NCI-H187 (cell line): ENCODE measurements at regions not wholly inside any gene's neighbourhood (a gene's known extent, or its start where the extent isn't known, plus 50 kb on each side); places are given as distances from the start of the nearest gene placed in this dataset.
"Not testable (repeated sequence)": the region's sequence is repeated elsewhere in the genome, so short reads cannot be mapped to it uniquely, and the experiment has no call there.

ENCODE experiments used
- DNase-seq, 2 experiments: peaks; one replicate each; lab custom pipeline; 2025; lab: John Stamatoyannopoulos, UW

DNA sequence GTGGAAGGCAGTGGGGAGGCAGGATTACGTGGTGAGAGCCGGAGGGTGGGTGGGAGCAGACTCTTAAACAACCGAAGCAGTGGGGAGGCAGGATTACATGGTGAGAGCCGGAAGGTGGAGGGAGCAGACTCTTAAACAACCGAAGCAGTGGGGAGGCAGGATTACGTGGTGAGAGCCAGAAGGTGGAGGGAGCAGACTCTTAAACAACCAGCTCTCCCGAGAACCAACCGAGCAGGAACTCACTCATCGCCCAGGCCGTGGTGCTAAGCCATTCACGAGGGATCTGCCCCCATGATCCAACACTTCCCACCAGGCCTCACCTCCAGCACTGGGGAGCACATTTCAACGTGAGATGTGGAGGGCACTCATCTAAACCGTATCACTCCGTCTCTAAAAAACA lies 87.7 kb downstream of the RTP5 start:
- DNase-seq: no peak

DNA sequence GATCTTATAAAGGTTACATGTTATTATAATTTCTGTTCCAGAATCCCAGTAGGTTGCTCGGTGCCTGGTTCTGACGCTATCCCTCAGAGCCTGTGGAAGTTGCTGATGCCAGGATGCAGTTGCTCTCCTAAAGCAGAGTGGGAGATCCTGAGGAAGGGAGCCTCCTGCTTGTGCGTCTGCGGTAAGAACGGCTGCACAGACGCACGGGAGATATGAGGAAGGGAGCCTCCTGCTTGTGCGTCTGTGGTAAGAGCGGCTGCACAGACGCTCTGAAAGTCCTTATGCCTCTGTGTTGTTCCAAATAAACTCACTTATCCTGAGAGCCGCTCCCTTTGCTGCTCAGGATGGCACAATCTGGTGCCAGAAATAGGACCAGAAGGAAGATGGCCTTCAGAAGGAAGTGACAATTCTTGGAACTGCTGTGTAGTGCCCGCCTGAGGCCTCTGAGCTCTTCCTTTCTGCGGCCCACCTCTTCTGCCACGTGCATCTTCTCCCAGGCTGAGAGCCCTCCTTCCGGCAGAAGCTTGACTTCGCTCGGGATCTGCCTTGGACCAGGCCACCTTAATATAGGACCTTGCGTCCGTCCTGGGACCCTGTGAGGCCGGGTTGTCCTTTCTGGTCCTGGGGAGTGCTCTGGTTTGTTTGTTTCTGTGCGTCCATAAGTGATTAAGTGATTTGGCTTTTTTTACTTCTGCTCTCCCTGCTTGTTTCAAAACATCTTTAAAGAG lies 89.5 kb downstream of the RTP5 start:
- DNase-seq: no peak

DNA sequence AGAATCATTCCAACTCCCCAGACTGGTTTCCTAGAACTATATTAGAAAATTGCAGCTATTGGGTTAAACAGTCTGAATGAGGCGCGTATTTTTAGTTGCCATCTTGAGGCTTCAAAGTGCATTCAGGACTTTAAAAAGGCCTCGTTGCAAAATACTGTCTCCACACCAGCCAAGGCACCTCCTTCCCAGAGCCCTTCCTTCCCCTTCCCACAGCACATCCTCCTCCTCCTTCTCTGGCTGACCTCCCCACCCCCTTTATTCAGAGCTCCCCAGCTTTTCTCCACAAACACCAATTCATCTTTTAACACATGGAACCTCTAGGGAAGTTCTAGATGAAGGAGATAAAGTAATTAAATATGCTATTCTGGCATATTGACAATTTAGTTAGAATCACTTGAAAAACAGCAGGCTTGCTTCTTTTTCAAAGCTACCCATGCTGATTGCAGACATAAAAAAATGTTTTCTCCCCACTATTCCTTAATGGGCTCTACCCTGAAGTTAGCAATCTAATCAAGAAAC lies 90.3 kb downstream of the RTP5 start:
- no peak for DNase-seq

DNA sequence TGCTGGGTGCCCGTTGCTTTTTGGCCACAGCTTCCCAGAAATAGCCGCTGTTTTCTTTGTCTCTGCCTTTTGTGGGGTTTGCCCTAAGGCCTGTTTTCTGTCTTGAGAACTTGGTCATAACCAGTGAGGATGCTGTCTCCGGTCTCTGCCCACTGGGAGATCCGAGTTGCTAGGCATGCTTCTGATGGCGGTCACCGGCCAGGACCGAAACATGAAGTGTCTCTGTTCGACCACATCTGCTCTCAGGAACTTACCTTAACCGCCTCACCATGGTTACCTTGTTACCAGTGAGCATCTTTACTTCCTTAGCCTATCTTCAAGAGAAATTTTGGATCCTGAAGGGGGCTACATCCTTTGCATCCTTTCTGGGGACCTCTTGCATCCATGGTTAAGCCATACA lies 91.9 kb downstream of the RTP5 start:
- DNase-seq: no peak

DNA sequence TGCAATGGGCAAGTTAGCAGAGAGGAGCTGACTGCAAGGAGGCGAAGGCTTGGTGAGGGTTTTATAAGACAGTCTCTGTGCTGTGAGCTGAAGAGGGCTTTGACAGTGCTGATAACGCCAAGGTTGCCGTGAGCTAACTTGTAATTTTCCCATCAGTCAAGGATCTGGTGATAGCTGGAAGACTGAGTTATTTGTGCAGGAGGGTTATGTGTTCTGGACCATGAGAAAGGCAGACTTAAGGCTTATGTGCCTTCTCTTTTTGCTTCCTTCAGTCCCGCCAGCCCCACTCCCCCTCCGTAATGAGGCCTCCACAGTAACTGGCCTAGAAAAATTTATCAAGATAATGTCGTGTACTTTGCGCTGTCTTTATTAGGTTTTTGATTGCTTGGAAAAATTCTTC lies 94.6 kb downstream of the RTP5 start:
- no peak for DNase-seq

DNA sequence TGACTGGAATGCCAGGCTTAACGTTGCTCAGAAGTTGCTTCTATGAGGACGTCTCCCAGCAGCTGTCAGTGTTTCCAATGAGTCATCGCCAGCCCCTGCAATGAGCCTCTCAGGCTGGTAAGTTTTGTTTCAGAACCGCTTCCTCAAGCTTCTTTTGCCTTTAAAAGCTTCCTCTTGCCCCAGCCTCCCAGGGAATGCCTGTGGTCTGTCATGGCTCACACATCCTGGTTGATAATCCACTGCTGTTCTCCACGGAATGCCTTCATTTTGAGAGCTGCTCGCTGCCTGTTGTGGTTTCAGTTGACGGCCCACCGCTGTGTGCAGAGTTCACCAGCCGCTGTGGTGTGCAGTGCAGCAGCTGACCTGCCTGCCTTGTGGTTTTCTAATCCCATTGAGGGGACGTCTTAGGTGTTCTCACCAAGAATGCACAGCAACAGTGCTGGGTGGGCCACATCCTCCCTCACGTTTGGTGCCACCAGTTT lies 96.4 kb downstream of the RTP5 start:
- peak; percentile 11 to 28 for DNase-seq

DNA sequence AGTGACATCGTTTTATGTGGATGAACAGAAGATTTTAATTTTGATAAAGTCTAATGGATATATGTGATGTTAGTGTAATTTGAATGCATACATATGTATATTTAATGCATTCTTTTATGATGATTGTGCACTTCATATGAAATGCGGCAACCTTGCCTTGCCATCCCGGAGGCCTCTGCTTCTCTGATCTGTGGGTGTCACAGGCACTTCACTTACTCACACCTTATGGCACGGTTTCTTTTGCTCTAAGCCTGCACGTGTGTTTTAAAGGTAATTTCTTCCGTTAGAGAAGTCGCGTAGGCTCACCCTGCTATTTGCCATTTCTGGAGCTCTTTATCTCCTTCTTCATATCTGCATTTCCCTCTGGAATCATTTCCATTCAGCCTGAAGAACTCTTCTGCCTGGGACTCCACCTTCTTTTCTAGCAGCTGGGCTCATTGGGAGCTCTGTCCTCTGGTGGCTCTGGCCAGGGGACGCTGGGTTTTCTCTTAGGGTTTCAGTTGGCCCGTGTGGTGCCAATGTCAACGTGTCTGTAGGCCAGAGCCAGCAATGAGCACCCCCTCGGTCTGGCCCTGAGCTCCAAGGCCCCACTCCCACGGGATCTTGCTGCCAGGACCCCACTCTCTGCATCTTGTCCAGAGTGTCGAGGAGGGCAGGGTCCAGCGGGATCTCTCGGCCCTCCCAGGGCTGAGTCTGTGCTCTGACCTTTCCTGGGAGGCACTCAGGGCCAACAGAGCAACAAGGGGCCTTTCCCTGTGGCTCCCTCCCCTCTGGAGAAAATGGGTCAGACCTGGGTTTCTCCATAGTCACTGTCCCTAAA lies 97.3 kb downstream of the RTP5 start:
- DNase-seq: no peak

DNA sequence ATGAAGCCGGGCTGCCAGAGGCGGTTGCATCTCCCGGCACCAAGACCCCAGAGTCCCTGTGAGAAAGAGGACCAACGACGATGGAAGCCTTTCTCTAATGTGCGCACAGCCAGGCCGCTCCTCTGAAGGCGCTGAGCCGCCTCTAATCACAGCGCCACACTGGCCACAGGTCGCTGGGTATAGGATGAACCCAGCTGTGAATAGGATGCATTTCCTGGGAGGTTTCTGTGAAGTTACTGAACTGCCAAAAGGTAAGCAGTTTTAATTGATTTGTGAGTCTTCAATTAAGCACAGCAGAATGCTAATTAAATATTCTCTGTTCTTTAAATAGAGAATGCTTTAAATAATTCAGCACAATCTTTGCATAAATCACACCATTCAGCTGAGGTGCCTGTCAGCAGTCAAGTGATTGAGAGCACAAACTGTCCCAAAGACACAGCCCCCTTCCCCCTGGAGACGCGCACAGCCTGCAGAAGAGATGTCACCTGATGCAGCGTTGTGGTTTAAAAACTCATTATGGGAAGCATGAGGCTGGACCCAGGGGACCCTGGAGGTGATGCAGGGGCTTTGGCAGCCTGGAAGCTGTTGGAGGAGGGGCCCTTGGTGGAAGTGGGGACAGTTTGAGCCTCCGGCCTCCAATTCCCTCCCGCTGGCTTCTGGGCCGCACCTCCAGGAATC lies 98.1 kb downstream of the RTP5 start:
- peak in 1 of 2 experiments; percentile 2 for DNase-seq

DNA sequence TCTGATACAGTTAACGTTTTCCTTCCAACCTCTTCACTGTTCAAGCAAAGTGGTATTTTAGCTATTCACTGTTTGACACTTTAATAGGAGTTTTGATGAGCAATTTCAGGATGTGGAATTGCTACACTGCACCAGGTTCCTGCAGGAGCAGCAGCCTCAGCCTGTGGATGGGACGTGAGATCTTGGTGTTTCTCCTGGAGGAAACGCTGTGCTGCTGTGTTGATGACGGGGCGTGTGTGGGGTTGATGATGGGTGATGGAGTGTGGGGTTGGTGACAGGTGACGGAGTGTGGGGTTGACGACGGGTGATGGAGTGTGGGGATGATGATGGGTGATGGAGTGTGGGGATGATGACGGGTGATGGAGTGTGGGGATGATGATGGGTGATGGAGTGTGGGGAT lies 98.9 kb downstream of the RTP5 start:
- DNase-seq: no peak

DNA sequence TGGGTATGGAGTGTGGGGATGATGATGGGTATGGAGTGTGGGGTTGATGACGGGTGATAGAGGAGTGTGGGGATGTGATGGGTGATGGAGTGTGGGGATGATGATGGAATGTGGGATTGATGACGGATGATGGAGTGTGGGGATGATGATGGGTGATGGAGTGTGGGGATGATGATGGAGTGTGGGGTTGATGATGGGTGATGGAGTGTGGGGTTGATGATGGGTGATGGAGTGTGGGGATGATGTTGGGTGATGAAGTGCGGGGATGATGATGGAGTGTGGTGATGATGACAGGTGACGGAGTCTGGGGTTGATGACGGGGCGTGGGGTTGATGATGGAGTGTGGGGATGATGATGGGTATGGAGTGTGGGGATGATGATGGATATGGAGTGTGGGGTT lies 99.7 kb downstream of the RTP5 start:
- not testable (repeated sequence) for DNase-seq

DNA sequence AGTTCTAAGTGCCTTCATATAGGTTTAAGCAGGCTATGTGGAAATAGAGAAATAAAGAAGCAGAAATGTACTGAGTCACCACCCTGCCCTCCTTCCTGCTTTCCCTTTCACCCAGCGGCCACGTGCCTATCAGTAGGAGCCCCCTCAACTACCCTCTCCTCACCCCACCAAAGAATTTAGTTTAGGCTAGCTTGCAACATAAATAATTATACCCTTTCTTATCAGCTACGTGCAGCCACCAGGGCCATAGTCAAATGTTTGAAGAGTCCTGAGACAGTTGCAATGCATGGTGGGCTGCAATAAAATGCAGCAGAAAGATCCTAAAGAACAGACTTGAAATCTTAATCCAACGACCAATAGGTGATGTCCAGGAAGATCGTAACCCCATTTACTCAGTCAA lies 101.2 kb downstream of the RTP5 start:
- no peak for DNase-seq

DNA sequence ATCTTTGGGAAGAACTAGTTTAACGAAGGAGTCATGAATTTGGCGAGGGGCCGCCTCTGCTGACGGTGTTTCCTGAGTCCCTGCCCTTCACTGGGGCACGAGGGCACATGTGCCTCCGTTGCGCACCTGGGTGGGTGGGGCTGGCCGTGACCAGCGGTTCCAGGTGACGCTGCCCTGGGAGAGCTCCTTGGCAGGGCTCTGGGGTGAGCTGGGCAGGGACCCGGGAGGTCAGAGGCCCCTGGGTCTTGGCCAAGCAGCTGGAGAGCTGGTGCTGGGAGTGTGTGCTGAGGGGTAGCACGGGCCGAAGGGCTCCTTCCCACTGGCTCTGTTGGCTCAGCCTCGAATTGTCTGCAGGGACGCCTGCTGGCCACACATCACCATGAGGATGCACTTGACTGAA lies 104.6 kb downstream of the RTP5 start:
- DNase-seq: no peak

DNA sequence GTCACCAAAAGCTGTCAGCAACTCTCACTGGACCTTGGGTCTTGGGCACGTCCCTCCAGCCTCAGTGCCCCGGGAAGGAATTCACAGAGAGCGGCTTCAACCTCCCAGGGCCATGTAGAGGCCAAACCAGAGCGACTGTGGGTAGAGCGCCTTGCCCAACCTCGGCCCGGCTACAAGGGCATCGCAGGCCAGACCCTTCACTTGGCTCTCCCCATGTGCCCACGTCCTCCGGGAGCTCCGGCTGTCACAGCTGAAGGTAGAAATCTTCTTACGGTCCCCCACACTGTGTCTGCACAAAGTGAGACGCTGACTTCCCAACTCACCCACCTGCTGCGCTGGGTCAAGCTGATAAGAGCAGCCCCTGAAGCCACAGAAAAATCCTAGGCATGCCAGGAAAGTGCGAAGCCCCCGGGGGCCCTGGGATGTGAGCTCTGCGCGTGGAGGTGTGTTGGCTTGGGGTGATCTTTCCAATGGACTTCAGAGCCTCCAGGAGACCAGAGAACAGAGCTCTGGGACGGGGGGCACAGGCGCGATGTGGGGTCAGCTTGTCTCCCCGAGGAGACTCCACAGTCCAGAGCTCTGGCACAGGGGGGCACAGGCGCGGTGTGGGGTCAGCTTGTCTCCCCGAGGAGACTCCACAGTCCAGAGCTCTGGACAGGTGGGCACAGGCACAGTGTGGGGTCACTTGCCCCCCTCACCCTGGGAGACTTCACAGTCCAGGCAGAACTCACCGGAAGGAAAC lies 105.5 kb downstream of the RTP5 start:
- no peak for DNase-seq

DNA sequence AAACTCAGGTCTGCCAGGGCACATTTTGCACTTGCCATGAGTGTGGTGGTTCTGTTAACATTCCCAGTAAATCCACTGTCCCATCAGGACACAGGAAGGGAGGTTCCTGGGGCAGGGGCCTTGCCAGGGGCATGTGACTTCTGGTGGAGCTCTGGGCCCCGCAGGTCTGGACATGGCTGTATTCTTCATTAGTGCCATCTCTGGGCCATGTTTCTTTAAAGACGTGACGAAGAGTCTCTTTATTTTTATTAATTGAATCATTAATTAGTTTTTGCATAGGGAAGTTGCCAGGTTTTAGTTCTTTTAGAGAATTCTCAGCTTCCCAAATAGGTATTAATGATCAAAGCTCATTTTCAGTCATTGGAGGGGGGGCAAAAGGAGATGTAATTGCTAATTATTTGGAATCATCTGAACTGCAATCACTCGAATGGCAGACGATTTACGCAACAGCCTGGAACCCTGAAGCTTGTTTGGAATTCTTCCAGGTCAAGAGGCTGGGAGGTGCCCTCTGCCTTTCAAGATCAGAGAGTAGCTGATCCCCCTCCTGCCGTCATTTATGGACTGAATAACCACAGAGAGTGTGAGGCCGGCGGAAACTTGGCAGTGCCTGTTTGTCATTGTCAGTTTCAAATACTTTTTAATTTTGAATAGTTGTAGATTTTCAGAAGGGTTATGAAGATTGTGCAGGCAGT lies 106.2 kb downstream of the RTP5 start:
- no peak for DNase-seq

DNA sequence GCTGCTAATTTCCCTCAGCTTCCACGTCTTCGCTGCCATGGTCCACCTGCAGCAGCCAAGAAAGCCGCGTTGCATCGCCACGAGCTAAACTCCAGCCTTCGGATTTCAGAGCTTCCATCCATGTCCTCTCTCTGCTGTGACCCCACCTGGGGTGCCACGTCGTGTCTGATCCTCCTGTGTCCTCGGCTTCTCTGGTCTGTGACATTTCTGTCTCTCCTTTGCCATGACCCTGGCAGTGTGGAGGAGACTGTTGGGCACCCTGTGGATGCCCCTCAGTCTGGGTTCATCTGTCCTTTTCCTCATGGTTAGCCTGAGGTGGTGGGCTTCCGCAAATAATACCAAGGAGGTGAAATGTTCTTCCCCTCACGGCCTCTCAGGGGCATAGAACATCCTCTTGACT lies 106.8 kb downstream of the RTP5 start:
- no peak for DNase-seq

DNA sequence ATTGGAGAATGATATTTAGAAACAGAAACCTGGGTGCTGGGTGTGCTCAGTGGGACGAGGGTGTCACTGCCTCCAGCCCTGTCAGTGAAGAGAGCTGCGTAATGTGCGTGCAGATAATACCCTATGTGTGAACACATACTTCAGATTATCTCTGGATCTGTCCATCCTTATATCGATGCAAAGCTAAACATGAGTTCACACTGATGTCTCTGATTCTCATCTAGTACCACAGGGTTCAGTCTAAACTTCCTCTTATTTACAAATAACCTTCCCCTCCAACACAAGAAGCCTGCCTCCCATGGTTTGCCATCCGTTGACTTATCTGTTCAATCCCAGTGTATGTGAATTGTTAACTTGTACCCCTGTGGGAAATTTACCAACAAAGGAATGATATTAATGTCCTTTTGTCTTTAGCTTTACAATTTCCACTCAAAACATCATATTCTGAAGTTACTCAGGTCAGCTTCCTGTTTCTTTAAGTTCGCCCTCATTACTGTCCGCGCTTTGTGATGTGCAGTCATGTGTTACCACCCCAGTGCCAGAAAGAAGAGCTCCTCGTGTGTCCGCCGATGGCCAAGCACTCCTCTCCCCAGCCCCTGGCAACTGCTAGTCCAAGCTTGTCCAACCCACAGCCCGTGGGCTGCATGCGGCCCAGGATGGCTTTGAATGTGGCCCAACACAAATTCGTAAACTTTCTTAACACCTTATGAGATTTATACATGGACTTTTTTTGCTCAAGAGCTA lies 108.2 kb downstream of the RTP5 start:
- DNase-seq: no peak

DNA sequence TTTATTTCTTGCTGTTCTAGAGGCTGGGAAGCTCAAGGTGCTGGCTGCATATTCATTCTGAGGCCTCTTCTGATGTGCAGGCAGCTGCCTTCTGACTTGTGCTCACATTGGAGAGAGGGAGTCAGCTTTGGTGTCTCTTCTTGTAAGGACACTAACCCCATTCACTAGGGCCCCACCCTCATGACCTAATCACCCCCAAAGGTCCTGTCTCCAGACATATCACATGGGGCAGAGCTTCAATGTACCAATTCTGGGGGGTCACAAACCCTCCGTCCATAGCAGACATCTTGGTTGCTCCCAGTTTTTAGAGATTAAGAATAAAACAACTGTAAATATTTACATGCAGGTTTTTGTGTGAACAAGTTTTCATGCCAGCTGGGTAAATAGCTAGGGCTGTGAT lies 109.1 kb downstream of the RTP5 start:
- DNase-seq: no peak

DNA sequence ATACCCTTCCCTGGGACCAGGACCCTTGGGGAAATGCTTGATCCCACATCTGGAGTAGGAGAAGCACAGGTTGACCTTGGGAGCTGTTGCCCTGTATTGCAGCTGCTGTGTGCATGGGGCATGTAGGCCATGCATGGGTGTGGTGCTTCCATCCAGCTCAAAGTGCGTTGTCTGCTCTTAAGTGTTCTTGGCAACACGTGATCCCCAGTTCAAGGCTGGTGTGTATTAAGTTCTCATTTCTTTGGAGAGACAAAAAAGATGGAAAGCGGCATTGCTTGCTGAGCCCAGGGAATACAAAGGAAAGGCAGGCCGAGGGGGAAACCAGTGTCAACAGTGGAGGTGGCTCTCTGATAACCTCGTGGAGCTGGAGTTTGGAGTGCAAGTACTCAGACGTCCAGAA lies 110.7 kb downstream of the RTP5 start:
- no peak for DNase-seq

DNA sequence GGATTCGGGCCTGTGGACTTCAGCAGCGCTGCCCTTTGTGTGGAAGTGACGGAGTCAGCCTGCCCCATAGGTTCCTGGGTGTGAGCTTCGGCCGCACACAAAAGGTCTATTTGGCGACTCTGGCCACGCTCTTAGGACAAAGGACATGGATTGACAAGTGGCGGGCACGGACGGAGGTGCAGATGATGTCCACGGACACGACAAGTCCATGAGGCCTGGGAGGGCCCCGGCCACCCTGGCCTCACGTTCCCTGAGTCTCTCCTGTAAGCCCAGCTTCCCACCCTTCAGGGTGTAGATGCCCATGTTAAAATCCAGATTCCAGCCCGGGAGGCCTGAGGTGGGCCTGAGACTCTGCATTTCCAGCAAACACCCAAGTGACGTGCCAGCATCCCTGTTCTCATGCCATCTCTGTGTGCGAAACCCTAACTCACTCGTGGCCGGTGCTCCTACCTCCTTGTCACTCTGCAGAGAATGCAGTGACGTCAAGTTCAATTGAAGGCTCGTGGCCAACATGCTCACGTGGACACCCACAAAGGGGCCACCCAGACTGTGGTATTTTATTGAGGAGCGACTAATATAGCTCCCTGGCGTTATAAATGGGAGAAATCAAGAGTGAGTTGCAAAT lies 111.7 kb downstream of the RTP5 start:
- no peak for DNase-seq
